NCI-H2196 (cell line): ENCODE measurements at regions not wholly inside any gene's neighbourhood (a gene's known extent, or its start where the extent isn't known, plus 50 kb on each side); places are given as distances from the start of the nearest gene placed in this dataset.
"Not testable (repeated sequence)": the region's sequence is repeated elsewhere in the genome, so short reads cannot be mapped to it uniquely, and the experiment has no call there.

Experiments used
- DNase-seq: peaks from one replicate; lab custom pipeline; 2025; ENCODE audit not compliant: unreplicated experiment; lab: John Stamatoyannopoulos, UW

DNA sequence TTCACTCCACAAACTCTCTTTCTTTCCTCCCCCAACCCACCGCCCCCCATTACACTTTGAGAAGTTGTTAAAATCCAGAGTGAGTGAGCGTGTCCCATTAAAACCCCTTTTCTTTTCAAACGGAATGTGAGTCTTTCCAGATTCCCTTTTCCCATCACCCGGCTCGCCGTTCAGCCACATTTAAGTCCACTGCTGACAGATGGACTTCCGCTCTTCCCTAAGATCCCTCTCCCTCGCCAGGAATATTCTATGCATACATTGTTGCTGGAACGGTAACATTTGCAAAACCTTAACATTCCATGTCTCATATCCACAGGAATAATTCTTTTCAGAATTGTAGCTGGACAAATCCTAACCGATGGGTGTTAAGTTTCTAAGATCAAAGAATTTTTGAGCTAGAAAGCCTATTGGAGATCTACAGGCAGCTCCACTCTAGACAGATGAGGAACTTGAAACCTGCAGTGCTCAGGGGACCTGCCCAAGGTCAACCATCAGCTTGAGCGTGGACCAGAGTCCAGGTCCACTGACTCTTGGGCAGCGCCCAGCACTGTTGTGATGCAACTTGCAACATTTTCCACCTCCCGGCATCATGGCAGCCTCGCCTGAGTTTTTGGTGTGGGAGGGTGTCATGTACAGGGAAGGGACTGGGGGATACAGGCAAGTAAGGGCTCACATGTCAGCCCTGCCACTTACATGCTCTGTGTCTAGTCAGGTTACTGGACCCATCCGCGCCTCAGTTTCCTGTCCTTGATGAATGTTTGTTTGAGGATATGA lies 500.1 kb downstream of the CCDC171 start:
- DNase-seq = no peak

DNA sequence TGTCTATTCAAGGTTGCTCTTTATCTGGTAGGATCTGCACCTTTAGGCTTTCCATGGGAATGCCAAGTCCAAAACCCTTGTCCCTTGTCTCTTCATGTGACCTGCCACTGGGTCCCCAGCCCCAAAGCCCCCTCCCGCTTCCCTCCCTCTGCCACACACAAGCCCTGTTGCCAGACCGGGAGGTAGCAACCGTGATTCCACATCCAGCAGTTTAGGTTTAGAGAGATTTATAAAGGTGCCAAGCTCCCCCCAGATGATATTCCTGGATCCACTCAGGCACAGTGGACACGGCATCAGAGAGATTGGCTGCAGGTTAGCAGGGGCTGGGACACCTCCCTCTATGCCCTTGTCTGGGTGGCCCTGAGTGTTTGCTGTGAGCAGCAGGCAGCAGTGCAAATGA lies 504.7 kb downstream of the CCDC171 start:
- no peak for DNase-seq

DNA sequence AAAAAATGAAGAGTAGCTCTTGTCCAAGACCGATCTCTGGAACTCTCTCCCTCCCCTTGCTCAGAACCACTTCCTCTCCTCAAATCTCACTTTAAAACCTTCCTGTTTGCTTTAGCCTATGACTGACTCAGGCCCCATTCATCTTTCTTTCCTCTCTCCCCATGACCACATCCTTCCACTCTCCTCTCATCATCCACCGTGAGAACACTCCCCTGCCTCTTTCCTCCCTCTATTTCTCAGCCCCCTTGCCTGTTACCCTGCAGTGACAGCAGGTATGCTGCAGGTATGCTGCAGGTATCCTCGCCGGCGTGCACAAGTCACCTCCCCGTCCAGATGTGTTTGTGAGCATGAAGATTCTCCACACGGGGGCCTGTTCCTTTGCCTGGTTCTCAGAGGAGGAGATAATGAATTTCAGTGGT lies 505.3 kb downstream of the CCDC171 start:
- no peak for DNase-seq

DNA sequence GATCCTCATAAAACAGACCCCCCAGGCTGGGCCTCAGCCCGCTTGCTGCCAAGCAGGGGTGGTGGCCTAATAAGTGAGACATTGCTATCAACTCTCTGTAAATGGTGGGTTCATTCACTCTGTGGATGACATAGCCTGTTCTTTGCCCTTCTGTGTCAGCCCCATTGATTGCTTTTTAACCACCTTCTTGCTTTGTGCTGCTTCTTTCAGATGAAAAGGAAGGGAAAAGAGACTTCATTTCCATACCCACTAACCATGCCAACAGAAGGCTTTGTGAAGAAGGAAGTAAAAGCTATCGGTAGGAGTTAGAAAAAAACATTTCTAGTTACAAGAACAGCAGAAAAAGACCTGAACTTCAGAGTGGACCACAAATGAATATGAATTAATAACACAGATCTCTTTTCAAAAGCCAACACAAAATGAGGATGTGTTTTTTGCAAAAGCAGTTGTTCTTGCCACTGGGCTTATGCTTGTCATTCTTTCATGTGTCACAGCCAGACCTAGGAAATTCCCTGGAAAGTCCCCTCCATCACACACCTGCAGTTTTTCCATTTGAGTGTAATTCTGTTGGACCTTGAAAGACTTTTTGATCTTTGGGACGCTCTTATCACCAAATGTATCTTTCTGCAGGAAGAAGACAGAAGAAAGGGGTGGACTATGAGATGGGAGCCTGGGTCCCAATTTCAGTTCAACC lies 507.7 kb downstream of the CCDC171 start:
- no peak for DNase-seq

DNA sequence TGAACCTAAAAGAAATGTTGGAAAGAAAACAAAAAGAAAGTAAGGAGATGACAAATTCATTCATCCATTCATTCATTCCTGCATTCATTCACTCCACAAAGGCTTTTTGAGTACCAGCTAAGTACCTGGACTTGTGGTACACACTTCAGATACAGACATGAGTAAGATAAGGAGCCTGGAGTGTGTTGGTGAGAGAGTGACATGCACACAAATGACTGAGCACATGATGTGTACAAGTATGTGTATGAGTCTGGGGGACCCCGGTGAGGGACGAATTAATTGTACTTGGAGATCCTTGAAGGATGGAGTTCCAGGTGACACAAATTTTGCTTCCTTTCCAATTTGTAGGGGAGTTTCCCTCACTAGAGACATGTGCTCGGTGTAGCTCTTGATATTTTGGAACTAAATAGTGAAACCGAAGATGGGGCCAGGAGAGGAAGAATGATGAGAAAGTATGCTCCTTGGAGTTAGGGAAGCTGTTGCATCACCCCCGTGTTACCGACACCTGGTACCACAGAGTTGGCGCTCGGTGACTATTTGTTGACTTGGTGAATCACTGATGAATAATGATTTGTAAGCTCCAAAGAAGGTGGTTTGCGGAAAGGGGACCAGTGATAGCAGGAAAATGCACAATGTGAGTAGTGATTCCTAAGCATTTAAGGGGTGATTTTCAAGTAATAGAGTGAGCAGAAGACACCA lies 509.8 kb downstream of the CCDC171 start:
- DNase-seq = no peak

DNA sequence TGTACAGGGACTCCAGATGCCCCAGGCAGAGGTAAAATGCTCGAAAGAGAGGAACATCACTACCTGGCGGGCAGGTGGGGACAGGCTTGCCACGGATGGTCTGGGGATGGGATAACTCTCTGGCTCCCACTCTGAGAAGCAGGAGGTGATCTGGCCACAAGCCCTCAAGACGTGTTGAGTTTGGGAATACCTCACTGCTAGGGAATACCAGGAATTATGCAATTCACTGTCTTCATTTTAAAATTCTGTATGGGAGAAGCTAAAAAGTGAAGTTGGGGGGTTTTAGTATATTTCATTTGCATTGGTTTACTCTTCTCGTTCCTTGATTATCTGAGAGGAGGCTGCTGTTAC lies 510.4 kb downstream of the CCDC171 start:
- DNase-seq = no peak

DNA sequence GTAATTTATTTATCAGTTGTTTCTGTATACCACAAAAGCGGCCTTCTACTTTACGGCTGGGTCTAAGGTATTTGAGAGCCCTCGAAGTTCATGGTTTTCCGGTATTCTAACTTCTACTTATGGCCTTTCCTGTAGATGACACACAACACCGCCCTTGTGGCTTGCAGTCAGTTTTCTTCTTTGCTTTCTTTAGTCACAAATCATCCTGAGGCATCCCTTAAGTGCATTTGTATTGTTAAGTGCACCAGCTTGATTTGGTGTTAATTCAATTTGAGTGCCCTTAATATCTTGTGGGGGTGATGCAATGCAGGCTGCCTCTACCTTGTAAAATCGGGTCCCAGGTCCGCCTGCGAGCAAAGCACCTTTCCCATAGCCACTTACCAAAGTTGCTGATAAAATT lies 511.9 kb downstream of the CCDC171 start:
- no peak for DNase-seq

DNA sequence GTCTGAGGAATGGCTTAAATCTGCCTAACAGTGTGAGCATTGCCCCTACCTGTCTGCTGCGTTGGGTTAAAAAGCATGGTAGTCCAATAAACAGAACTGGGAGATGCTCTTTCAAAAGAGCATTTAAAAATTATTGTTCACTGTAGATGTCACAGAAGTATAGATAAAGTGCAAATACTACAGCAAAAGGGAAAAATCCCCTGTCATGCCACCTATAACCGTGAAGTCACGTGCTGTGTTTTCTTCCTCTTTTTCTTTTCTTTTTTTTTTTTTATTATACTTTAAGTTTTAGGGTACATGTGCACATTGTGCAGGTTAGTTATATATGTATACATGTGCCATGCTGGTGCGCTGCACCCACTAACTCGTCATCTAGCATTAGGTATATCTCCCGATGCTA lies 513.4 kb downstream of the CCDC171 start:
- not testable (repeated sequence) for DNase-seq

DNA sequence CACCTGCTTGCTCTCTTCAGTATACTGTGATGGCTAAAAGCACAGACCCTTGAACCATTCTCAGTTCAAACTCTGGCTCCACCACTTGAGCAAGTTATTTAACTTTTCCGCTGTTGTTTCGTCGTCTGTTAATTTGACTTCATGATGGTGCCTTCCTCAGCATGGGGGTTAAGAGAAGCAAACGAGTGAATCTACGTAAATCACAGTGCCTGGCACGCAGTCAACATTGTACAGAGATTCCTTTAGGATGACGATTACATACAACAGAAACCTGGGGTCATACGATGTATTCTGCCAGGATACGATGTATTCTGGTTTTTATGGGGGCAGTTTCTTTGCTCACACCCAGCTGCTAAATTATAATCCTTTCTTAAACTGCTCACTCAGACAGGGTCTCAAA lies 515.6 kb downstream of the CCDC171 start:
- no peak for DNase-seq

DNA sequence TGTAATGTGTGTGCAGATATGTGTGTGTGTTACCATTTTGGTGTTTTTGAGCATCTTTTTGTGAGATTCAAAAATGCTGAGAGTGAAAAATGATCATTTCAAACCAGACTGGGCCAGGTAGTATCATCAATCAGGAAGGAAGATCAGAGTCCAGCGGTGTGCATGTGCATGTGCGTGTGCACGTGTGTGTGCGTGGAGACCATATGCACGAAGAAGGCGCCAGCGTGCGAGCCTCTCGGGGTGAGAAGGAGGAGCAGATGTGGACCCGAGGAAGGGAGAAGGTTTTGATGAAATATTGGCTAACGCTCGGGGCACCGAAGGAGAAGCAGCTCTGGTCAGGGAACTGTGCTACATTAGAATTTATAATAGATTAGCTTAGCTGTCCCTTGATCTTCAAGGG lies 516.4 kb downstream of the CCDC171 start:
- DNase-seq = no peak

DNA sequence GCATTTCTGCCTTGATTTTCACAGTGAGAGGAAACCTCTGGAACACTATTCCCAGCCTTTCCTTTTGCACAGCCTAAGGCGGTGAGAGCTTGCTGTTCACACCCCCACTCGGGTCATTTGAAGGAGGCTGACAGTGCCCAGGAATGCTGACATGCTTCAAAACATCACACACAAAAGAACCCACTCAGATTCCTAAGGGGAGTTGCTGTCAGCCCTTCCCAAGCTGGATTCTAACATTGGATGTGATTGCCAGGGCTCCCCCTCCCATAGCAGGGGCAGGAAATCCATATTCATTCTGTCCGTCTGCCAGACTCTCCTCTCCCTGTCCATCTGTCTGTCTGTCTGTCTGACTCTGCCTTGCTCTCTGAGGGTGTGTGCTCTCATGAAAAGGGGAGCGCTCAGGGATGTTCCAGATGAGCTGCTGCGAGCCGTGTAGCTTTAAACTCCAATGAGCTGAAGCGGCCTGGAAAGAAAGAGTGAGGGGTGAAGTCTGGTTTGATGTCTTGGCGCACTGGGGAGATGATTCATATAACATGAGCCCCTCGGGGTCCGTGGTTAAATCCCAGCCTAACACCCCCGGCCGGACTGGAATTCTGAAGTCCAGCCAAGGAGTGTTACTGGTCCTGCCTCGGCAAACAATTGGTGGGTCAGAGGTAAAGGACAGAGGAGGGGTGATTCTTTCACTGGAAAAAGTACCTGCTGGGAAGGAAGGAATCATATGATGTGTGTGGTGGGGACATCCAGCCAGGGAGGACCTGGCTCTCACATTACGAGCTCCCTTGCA lies 517.0 kb downstream of the CCDC171 start:
- no peak for DNase-seq

DNA sequence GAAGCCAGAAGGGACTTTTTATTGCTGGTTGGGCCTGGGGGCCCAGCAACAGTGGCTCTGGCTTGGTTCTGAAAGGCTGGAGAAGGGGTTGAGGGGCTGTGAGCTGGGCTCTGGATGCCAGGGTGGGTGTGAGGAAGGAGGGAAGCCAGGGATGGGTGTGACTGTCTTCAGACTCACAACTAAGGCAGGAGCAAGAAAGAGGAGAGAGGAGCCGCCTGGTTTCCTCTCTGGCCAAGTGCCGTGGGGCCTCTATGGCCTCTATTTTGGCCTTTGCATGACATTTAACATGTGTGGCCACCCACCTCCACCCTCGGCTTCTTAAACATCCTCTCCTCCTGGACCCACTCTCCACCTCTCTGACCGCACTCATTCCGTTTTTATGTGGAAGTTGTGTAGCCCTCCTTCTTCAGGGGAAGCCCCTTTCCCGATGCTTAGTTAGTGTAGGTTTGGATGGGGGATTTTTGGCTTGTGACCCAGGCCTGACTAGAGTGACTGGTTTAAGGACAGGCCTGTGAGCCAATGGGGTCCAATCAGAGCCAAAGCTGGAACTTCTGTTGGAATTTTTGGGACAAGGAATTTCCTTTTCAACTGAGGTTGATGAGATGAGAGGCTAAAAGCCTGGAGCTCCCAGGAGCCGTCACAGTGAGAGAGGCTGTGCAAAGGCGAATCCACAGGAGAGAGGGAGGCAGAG lies 517.8 kb downstream of the CCDC171 start:
- no peak for DNase-seq

DNA sequence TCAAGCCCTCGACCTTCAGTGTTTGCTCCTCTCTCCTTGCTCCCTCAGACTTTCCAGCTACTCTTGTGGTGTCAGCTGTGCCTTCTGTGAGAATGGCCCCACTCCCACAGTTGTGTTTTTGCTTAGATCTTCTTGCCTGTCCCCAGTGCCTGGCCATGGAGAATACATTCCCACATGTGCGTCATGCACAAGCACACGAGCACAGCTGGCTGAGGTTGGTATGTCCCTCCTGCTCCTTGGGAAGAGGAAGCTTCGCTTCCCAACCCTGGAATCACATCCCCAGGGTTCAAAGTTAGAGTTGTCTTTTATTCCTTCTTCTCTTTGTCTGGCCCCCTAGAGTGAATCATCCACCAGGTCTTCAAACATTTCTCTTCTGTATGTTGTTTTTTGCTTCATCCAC lies 518.6 kb downstream of the CCDC171 start:
- DNase-seq = no peak

DNA sequence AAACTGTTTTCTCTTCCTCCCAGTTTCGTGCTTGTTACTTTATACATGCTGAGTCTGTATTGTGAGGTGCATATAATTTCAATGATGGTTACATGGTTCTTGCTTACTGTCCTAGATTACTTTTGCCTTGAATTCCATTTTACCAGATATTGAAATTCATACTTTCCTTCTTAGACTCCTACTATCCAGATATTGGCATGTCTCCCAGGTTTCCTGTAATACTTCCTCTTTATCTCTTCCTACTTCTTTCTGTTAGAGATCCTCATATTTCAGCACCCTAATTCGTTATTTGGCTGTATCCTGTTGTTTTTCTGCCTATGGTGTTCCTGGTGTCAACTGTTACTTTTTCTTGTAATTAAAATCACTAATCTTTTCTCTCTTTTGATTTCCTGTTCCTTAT lies 522.1 kb downstream of the CCDC171 start:
- DNase-seq = no peak

DNA sequence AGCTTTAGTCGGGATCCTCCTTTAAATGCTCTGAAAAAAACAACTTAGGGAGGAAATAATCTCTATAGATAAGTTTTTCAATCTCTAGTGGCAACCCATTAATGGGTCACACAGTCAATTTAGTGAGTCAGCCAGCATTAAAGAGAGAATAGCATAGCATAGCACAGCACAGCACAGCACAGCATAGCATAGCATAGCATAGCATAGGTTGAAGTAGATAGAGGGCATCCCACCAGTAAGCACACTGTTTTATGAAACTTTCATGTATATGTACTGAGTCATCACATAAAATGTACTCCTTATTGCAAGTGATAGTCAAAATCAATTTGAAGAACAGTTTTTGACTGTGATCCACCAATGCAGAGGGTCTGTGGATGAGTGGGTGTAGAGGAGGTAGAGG lies 522.9 kb downstream of the CCDC171 start:
- DNase-seq = no peak

DNA sequence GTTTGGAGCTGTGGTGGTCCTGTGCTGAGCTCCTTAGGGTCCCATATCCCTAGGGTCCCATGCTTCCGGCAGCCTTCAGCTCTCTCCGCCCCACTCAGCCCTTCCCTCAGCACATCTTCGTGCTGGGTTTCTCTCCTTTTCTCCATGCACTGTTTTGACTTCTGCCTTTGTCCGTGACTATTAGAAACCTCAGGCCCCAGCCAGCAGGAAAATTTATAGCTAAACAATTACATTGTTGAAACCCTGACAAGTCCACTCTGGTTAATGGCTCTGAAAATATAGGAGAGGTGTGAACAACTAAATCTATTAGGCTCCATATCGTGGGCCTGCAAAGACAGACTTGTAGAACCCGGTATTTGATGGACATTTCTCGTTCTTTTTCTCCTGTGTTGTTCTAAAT lies 523.7 kb downstream of the CCDC171 start:
- no peak for DNase-seq

DNA sequence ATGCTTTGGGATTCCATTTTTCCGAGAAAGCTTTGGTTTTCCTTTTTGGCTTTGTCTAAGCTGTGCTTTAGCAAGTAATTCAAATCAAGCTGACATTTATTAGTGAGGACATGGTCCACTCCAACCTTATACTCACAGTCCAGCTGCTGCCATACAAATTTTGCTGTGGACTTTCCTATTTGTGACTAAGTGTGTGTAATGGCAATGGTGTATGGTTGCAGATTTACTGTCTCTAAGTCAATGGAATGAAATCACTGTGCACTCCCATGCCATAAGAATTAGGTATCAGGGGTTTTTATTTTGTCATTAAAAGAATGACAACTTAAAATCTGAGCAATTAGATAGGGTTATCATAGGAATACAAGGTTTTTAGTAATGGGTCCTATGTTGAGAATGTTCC lies 530.0 kb downstream of the CCDC171 start:
- no peak for DNase-seq

DNA sequence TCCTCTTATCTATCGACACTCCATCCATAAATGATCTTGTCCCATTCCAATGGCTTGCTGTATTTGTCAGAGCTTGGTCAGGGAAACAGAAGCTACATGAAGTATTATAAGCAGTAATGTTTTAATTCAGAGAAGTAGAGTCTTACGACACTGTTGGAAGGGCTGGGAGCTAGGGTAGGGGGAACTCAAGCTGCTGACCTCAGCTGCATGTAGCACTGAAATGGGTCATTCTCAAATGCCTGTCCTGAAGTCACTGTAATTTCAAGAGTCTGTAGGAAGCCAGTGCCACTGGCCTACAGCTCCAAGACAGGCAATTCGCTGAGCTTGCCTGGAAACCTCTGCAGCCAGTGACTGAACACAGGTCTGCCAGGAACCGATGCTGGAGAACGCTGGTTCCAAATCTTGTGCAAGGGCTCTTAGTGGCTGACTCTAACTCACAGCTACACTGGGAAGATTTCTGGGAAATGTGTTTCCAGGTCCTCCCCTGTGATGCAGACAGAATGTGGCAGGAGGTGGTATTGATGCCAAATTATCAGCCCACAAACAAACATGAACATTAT lies 532.4 kb downstream of the CCDC171 start:
- DNase-seq = no peak

DNA sequence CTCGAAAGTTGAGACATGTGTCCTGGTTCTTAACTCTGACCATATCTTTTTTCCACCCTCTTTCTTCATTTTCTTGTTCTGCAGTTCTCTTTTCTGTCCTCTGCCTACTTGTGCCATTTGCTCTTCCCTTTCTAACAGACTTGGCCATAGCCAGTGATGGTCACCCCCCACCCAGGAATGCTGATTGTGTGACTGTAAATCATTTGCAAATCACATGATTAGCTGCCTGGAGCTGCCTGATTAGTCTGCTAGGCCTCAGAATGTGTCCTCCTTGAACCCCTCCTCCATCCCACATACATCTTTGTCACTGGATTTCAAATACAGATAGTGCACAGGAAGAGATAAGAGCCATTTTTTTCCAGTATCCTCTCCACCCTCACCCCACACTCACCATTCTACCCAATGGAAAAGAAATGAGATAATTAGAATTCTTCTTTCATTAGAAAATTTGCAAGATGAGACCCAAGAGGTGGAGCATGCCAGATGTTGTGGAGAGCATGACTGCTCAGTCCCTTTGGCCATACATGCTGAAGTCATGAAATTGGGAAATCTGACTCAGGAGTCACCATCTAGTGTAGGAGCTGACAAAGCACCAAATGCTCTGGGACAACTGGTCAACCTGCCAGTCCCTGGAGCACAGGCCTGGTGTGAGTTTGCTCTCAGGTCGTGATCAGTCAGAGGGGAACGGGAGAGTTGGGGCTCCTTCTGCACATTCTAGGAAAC lies 538.2 kb downstream of the CCDC171 start:
- no peak for DNase-seq
